LNCaP clone FGC (cell line): ENCODE measurements at regions not wholly inside any gene's neighbourhood (a gene's known extent, or its start where the extent isn't known, plus 50 kb on each side); places are given as distances from the start of the nearest gene placed in this dataset.

ENCODE experiments used
- DNase-seq: peaks from one replicate; pipeline ENCODE4 v3.0.0-alpha.2; 2011; ENCODE audit warnings: low read depth
- H3K4me3 ChIP-seq: 2 replicates; pipeline ENCODE4 v1.5.1; 2011; ENCODE audit warnings: mild to moderate bottlenecking, low read depth, low read length, control low read depth
- TF ChIP-seq, protein P1 (sequence below): IDR thresholded peaks from 2 replicates; pipeline ENCODE4 v1.5.1; 2012; ENCODE audit warnings: mild to moderate bottlenecking; ENCODE audit not compliant: control insufficient read depth, insufficient read depth; ENCODE audit errors: extremely low read depth

- no peak for DNase-seq
- TF ChIP-seq, protein P1, sequence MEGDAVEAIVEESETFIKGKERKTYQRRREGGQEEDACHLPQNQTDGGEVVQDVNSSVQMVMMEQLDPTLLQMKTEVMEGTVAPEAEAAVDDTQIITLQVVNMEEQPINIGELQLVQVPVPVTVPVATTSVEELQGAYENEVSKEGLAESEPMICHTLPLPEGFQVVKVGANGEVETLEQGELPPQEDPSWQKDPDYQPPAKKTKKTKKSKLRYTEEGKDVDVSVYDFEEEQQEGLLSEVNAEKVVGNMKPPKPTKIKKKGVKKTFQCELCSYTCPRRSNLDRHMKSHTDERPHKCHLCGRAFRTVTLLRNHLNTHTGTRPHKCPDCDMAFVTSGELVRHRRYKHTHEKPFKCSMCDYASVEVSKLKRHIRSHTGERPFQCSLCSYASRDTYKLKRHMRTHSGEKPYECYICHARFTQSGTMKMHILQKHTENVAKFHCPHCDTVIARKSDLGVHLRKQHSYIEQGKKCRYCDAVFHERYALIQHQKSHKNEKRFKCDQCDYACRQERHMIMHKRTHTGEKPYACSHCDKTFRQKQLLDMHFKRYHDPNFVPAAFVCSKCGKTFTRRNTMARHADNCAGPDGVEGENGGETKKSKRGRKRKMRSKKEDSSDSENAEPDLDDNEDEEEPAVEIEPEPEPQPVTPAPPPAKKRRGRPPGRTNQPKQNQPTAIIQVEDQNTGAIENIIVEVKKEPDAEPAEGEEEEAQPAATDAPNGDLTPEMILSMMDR = no peak
- H3K4me3 ChIP-seq = no peak overlapping the region
Measured at GRCh38 chr6:48774276-48774675, 663.3 kb upstream of the PTCHD4 start.

GRCh38 chr6:48766349-48766748 lies 655.4 kb upstream of the PTCHD4 start:
- no peak overlapping the region for H3K4me3 ChIP-seq
- no peak for DNase-seq
- TF ChIP-seq, protein P1 = no peak

DNA sequence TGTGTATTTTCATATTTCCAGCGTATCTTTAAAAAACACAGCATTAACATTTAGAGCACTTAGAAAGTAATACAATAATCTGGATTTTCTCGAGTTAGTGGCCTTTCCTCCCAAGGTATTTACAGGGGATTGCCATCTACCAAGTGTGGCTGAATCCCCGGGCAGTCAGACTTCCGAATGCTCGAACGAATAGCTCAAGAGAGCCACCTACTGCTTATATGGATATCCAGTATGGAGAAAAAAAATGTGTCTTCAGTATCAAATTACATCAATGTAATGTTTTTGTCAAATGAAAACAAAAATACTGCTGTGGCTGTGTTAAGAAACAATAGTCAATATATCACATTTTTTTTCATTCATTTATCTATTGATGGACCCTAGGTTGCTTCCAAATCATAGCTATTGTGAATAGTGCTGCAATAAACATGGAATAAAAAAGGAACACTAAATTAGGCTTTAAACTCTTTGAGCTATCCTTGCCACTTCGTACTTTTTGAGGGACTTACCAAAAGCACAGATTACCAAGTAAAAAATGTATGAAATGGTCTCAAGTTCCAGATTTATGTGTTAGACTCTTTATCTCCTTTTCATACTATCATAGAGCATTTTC lies 654.5 kb upstream of the PTCHD4 start:
- TF ChIP-seq, protein P1 = peak; percentile 58

GRCh38 chr6:48764286-48765044 lies 653.5 kb upstream of the PTCHD4 start:
- TF ChIP-seq, protein P1 = no peak
- no peak overlapping the region for H3K4me3 ChIP-seq
- no peak for DNase-seq

More for the DNA sequence above, 654.5 kb upstream of the PTCHD4 start:
- H3K4me3 ChIP-seq = no peak overlapping the region
- DNase-seq = peak; percentile 43

DNA sequence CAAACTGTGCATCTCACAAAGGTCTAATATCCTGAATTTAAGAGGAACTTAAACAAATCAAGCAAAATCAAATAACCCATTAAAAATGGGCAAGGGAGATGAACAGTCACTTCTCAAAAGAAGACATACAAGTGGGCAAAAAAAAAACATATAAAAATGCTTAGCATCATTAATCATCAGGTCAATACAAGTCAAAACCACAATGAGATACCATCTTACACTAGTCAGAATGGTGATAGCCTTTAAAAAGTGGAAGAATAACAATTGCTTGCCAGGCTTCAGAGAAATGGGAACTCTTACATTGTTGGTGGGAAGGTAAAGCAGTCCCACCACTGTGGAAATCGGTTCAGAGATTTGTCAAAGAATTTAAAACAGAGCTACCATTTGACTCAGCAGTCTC lies 646.7 kb upstream of the PTCHD4 start:
- TF ChIP-seq, protein P1 = no peak
- no peak overlapping the region for H3K4me3 ChIP-seq
- DNase-seq = no peak

GRCh38 chr6:48755315-48755714 lies 644.3 kb upstream of the PTCHD4 start:
- H3K4me3 ChIP-seq = no peak overlapping the region
- no peak for DNase-seq
- TF ChIP-seq, protein P1 = no peak
